CD4-positive, alpha-beta T cell treated with Interleukin-15 for 1 hour (primary cell): ENCODE measurements at regions not wholly inside any gene's neighbourhood (a gene's known extent, or its start where the extent isn't known, plus 50 kb on each side); places are given as distances from the start of the nearest gene placed in this dataset.
"Not testable (repeated sequence)": the region's sequence is repeated elsewhere in the genome, so short reads cannot be mapped to it uniquely, and the experiment has no call there.

ENCODE experiments used
- DNase-seq: peaks from one replicate; pipeline ENCODE4 v3.0.0-alpha.2; 2020

DNA sequence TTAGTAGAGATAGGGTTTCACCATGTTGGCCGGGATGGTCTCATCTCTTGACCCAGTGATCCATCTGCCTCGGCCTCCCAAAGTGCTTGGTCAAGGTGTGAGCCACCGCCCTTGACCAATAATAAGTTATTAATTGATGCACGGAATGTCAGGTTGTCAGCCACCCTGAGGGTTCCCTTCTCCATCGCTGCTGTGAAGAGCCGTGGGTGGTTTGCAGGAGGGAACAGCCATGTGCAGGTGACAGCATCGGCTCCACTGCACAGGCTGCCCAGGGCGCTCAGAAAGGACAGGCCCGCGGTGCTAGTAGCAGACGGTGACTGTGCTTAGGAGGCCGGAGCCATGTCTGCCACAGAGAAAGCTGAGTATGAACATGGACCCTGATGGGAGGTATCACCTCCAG, 814.0 kb downstream of the BRD1 start:
- DNase-seq: no peak

DNA sequence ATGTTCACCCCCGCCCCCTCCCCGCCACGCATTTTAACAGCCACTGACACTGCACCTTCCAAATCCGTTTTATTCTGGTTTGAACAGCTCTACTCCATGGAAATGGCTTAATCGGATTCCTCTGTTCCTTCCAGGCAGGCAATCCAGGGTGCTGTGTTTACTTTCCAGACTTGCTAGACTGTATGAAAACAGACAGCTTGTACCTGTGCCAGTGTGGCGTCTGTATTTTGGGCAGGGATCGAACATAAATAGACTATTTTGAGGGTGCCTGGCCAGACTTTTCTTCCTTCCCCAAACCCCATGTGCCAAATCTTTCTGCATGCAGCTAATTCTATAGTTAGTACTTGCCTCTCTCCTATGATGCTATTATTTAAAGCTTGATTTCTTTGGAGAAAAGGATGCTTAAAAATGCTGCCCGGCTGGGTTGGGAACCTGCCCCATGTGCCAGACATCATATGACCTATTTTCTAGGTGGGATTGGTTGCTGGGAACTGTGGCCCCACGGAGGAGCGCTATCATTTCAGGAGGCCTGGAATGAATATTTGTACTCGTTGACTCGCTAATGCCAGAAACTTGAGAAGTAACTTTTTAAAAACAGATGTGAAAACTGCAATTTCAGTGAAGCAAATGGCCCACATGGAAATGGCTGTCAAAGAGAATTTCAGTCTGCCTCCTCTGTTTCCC, 814.8 kb downstream of the BRD1 start:
- DNase-seq: no peak

DNA sequence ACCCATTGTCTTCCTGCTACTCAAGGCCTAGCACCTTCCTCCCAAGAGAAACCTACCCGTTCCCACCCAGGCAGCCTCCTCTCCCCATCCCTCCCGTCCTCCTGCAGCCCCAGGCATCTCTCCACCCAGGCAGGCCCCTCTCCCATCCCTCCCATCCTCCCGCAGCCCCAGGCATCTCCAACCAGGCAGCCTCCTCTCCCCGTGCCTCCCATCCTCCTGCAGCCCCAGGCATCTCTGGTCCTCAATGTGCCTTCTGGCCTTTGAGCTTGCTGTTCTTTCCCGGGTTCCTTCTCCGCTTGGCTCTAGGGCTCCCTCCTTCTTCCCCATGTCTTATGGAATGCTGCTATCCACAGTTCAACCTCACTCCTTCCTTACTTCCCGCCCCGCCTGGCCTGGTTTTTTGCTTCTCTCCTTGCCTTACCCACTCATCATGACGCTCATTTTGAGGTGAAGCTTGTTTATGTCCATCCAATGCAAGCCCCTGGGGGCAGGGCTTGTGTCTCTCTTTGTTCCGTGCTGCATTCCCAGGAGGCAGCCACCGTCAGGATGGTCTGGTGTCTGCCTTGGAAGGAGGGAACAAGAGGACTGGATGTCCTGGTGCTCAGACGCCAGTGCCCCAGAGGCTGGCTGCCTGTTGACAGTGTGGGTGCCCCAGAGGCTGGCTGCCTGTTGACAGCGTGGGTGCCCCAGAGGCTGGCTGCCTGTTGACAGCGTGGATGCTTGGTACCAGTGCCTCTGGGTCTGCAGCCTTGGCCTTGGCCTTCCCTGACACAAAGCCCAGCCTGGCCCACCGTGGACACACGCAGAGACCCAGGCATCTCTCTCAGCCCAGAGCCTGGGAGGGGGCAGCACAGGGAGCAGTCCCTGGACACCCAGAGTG, 815.7 kb downstream of the BRD1 start:
- no peak for DNase-seq

DNA sequence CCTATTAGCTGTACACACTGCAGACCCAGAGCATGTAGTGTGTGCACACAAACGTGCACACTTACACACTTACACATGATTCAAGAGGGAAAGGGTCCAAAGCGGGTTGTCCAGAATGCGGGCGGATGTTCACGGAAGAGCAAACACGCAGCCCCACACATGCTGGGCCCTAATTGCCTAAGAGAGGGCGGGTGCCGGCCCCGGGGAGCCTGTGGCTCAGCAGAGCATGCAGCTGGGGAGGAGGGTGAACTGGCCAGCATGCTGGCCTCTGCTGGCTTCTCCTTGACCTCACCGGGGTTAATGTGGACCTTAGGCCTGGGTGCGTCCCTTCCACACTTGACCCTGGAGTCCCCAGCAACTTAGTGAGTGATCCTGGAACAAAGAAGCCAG, 816.3 kb downstream of the BRD1 start:
- DNase-seq: no peak

DNA sequence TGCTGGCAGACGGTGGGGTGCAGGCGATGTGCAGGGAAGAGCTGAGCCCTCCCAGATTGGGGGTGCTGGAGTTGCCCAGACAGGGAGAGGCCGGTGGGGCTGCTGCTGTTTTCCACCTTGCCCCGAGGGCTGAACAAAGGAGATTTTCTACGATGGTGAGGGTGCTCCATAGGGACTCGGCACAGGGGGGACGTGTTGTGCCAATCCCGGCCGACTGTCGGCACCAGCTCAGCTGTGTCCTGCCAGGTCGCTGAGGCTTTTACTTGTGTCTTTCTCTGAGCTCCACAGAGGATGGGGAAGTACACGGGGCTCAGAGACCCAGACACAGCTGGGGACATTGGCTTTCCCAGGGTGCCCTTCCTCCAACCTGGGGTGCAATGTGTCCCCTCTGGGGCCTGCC, 816.8 kb downstream of the BRD1 start:
- no peak for DNase-seq

DNA sequence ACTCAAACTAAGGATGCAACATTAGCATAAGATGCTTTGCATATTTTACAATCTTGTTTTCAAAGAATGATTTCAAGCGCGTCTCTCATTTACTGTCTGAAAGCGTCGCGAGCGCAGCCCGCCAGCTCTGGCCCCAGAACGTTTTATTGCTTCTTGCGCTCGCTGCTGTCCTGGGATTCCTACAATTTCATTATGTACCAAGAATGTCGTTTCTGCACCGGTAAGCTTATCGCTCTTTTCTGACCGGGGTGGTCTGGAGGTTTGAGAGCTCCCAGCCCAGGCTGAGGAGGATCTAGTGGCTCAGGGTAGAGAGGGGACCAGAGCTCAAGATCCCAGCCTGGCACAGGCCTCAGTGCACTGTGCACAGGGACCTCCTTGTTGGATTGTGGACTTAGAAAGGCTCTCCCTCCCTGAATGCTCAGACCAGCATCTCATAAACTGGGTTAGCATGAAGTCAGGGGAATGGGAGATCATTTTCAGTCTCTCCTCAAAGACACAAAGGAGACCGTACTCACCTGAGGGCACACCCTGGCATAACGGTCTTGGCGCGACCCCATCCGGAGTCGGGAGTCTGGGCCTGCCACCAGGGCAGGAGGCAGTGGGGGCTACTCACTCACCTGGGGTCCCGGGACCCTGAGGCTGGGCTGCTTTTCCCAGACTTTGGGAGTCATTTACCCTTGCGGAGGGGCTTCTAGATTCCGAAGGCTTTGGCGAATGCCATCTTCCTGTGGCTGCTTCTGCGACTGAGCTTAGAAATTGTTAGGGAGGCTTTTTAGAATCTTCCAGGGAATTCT, 817.4 kb downstream of the BRD1 start:
- DNase-seq: no peak

DNA sequence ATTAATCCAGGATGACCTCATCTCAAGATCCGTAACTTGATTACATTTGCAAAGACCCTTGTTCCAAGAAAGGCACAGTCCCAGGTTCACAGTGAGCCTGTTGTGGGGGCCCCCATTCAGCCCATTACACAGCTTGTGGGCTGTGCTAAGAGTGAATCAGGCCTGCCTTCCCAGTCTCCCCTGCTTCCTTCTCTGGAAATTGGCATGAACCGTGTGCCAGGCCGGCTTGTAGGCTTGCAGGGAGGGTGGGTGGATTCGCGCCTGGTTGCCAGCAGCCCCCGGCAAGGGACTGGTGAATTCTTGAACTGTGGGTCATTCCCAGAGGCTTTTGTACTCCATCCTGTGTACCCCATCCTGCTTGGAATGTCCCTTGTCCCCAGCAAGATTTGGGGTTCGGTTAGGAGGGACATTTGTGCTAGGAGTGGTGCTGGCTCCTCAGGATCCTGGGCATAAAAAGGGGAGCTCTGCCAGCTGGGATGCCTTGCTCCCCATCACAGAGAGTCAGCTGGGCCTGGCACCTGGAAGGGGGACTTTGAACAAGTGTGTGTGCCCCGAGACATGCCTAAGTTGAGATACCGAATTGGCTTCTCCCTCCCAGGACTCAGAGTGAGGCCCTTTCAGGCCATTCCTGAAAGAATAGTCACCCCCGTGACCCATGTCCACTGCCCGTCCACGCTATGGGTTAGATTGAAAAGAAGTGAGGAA, 818.2 kb downstream of the BRD1 start:
- no peak for DNase-seq

DNA sequence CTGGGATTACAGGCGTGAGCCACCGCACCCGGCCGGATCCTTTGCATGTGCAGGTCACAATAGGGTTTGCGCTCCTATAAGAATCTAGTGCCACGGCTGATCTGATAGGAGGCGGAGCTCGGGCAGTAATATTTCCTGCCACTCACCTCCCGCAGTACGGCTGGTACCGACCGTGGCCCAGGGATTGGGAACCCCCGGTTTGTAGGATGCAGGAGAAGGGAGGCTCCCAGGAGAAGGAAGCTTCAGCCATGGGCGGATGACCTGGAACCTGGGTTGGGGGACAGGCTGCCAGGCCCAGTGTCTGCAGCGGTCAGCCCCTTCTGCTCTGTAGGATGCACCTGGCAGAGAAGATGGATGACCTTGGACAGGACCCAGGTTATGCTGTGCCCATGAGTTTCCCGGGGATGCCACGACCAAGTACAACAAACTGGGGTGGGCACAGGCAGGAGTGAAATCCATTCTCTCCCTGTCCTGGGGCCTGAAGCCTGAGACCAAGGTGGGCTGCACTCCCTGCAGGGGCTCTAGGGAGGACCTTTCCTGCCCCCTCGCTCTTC, 818.9 kb downstream of the BRD1 start:
- no peak for DNase-seq

DNA sequence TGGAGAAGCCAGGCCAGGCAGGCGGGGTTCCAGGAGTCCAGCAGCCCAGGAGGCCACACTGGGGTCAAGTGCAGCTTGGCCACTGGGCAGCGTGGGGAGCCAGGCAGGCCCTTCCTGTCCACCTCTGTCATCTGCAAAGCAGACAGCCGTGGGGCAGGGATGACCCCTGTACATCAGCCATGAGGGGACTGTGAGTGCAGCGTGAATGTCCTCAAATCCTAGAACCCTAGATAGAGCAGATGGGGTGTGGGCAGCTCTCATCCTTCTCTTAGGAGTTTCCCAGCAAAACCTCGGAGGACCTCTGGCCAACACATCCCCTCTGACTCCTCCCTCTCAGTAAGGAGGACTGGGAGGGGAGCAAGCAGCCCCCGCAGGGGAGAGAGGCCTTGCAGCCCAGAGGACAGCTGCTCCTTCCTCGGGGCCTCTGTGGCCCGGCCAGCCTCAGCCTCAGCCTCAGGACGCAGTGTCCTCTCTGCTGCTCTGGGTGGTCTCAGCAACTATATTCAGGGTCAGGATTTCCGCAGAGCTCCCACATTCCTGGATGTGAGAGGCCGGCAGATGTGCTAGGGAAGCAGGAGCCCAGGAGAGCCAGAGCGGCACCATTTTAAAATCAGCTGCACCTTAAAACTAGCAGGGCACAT, 820.5 kb downstream of the BRD1 start:
- DNase-seq: no peak

DNA sequence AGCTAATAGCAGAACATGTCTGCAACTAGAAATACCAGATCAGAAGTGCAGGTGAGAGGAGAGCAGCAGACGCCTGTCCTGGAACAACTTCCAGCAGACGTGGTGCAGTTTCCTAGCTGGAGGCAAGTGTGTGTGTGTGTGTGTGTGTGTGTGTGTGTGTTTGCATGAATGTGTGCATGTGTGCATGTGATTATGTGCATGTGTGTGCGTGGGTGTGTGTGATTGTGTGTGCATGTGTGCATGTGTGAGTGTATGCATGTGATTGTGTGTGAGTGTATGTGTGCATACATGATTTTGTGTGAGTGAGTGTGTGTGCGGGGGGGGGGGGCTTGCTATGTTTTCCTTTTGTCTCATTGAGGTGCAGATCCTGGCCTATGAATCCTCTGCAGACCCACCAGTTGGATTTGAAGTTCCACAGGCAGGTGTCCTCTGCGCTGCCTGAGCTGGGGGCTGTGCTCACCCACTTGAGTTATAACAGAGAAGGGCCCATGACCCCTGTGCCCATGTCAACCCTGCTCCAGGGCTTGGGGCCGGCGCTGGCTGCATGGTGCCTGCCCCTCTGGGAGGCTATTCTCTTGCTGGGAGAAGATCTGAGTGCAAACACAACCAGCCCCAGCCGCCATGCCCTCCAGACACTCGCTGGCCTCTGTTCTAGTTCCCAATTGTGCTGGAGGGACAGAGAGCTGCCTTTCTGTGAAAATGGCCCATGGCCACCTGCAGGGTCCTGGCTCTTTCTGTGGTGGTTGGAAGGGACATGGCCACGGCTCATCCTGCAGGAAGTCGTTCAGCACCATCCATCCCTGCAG, 821.3 kb downstream of the BRD1 start:
- DNase-seq: no peak

DNA sequence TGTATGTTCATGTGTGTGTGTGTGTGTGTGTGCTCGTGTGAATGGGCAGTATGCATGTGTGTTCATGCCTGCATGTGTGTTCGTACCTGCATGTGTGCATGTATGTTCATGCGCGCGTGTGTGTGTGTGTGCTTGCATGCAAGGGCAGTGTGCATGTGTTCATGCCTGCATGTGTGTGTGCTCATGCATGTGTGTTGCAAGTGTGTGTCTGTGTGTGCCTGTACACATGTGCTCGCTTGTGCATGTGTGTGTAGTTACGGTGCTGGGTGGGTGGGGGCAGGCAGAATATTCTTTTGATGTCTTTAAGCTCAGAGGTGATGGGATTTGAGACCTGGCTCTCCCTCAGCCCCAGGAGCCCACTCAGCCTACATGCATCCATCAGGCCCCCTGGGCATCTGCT, 822.1 kb downstream of the BRD1 start:
- no peak for DNase-seq

DNA sequence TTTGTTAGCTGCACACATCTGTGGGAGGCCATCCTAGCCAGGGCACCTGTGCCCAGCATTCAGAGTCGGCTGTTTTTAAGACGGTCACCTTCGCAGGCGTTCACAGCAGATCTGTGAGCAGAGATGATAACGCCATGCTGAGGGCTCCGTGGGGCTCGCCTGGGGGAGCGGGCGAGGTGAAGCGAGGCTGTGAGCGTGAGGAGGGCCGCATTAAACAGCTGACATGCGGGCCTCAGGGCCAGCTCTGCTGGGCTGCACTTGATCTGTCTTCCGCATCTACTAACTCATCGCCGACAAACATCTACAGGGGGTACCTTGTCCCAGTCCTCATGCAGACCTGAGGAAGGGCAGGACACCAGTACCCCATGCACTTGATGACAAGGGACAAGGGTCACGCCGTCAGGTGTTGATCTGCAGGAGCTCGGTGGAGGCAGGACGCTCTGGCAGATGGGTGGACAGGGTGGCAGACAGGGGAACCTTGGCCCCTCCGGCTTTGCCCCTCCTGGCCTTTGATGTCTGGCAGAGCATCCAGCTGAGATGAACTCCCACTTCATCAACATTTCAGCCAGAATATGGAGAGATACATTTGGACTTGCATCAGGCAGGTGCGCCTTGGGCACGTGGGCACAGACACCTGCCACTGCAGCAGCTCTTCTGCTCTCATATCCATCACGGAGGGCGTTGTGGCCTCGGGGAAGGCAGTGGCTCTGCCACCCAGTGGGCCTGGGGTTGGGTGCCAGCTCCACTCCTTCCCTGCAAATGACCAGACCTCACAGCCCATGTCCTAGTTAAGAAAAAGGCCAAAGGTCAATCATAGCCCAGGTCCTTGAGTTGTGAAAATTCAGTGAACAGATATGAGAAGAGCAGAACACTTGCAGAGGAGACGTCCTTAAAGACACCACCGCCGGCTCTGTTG, 822.9 kb downstream of the BRD1 start:
- no peak for DNase-seq

DNA sequence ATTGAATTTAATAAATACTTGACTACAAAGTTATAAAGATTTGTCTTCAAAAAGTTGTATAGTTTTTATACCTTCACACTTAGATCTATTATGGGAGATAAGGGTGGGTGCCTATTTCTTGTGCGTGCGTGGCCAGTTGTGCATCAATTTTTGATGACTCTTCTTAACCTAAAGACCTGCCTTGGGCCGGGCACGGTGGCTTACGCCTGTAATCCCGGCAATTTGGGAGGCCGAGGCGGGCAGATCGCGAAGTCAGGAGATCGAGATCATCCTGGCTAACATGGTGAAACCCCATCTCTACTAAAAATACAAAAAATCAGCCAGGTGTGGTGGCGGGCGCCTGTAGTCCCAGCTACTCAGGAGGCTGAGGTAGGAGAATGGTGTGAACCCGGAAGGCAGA, 830.1 kb downstream of the BRD1 start:
- DNase-seq: not testable (repeated sequence)

DNA sequence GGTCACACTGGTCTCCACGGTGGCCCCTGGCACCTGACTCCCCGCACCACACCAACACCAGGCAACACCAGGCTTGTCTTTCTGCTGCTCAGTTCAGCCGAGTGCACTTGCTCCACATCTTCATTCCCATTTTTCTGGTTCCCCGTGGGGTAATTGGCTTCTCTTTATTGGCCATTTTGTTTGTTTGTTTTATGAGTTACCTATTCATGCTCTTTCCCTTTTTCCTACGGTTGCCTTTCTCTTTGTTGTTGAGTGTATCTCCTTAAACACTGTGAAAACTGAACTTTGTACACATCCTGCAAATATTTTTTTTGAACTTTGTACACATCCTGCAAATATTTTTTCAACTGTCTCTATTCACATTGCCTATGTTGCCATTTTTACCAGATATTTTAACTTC, 834.0 kb downstream of the BRD1 start:
- no peak for DNase-seq

DNA sequence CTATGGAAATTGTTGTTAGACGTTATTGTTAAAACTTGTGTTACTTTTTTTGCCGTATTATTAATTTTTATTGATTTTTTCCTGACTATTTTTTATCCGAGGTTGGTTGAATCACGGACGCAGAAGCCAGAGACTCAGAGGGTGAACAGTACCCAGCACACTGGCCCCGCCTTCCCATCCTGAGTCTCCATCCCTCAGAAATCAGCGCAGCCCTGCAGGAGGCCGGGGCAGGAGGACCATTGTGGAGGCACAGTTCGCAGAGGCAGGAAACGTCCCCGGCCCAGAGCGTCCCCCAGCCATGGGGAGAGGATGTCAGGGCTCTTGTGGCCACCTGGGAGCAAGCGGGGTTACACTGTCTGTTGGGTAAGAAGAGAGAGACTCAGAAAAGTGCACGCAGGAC, 843.0 kb downstream of the BRD1 start:
- no peak for DNase-seq

DNA sequence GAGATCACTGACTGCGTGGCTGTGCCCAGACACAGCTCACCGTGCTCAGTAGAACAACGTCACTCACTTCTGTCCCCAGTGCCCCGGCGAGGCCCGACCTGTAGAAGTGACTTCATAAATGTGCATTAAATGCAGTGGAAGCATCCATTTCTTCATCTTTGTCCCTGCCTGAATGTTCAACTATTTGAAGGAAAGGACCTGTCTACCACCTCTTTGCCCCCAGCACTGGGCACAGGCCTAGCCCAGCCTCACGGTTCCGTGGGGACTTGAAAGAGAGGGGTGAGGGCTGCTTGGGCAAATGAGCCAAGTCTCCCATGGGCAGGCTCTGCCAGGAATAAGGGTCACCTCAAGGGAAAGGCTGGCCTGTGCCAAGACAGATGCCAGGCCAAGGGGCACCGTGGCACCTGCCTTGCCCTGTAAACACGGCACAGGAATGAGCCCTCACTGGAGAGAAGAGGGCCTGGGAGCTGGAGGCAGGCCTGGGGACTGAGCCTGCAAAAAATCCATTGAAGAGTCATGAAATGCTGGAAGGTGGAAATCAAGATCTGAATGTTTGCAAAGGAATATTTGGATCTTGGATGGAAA, 845.3 kb downstream of the BRD1 start:
- no peak for DNase-seq

DNA sequence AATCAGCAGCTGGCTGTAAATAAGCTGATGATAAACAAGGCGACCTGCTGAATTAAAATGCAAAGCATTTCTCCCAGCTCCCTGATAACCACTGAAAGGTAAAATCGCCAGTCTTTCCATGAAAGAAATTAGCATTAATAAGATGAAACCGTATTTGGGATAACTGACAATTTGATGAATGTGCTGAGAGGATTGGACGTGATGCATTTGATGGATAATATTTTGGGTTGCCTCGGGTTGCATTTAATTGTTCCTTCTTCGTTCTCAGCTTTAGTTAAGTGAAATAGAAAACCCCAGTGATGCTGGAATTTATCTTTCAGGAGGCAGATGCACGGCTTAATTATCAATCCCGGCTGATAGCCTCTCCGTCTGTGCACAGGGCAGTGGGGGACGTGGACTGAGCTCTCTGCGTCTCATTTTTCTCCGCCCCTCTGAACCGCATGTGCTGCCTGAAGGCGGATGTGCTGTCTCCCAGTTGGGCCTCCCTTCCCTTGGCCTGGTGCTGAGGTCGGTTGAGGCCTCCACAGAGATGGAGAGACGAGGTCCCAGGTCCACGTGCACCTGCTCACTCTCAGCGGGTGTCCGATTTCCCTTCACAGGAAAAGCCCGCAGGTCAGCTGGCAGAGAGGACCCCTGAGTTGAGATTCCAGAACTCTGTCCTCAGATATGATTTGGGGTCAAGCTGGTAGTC, 846.2 kb downstream of the BRD1 start:
- no peak for DNase-seq

DNA sequence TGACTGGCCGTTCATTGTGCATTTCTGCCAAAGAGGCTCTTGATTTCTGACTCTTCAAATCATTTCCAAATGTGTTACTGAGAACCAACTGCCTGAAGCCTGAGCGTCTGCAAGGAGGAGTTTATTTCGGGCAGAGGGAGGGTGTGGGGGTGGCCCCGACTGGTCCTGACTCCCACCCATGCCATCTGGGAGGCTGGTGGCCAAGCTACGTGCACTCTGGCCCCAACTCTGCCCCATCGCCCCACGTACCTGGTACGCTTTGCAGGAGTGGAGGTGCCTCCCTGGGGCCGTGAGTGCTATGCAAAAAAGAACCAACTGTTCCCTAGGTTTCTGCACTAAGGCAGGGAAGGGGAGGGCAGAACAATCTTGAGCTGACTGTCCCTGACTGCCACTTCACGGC, 846.8 kb downstream of the BRD1 start:
- DNase-seq: no peak

DNA sequence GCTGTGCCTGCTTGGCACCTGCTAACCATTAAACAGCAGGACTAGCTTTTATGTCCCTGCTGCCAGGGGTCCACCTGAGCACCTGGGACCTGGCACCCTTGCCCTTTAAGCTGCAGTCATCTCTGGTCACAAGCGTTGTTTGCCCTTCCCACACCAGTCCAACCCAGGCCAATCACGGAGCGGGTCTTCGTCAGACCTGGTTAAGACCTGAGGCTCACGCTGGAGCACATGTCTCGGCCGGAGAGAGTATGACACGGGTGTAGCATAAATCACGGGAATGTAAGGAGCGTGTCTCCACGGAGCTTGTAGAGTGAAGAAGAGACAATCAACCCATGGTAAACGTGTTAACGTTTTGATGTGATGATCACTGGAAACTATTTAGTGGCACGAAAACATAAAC, 847.3 kb downstream of the BRD1 start:
- no peak for DNase-seq
